Tibial nerve (tissue), 4 donors: ENCODE measurements at regions not wholly inside any gene's neighbourhood (a gene's known extent, or its start where the extent isn't known, plus 50 kb on each side); places are given as distances from the start of the nearest gene placed in this dataset.

Experiments
- DNase-seq, 2 donors: peaks; one replicate each; pipeline ENCODE4 v3.0.0-alpha.2; 2019; ENCODE audit warnings: low spot score in 2 of 2
- H3K27ac ChIP-seq, 4 donors: fragments of 200-600 bp; sonication (generic) in 3 of 4; one replicate each; pipeline ENCODE4 v1.5.1; 2017 to 2019; ENCODE audit warnings: mild to moderate bottlenecking in 1 of 4
- H3K27me3 ChIP-seq, 2 donors: fragments of 200-600 bp; sonication (generic) in 1 of 2; one replicate each; pipeline versions ENCODE4 v1.5.1 to v1.6.0; 2017 to 2019
- H3K36me3 ChIP-seq, 3 donors: fragments of 200-600 bp; sonication (generic); one replicate each; pipeline ENCODE4 v1.5.1; 2018 to 2019
- H3K4me1 ChIP-seq, 4 donors: fragments of 200-600 bp; sonication (generic) in 3 of 4; one replicate each; pipeline ENCODE4 v1.5.1; 2017 to 2019
- H3K4me3 ChIP-seq, 4 donors: fragments of 200-600 bp; sonication (generic) in 3 of 4; one replicate each; pipeline ENCODE4 v1.5.1; 2017 to 2019; ENCODE audit warnings: mild to moderate bottlenecking in 1 of 4, moderate library complexity in 1 of 4
- H3K9me3 ChIP-seq, 4 donors: fragments of 200-600 bp; sonication (generic) in 3 of 4; one replicate each; pipeline ENCODE4 v1.5.1; 2017 to 2019
- EP300 ChIP-seq, 2 donors: sonication (generic); formaldehyde crosslinking; IDR thresholded peaks; one replicate each; pipeline ENCODE4 v1.6.1; 2017; ENCODE audit warnings: antibody characterized with exemption in 2 of 2, mild to moderate bottlenecking in 1 of 2
- POLR2A ChIP-seq, 2 donors: fragments of 450-650 bp; IDR thresholded peaks; one replicate each; pipeline ENCODE4 v1.6.1; 2017; ENCODE audit warnings: antibody characterized with exemption in 2 of 2, mild to moderate bottlenecking in 2 of 2, moderate library complexity in 2 of 2
- WGBS, 2 donors: methylation state at CpG; one replicate each; pipeline ENCODE4 v1.1.5; 2018; 5-methylcytosine and 5-hydroxymethylcytosine counted together
- TF ChIP-seq, protein P1 (sequence below), 5 experiments: fragments of 200-600 bp in 3 of 5; fragments of 450-650 bp in 2 of 5; sonication (generic) in 3 of 5; IDR thresholded peaks; one replicate each; pipeline ENCODE4 v1.5.1; 2016 to 2019; ENCODE audit warnings: antibody characterized with exemption in 5 of 5, mild to moderate bottlenecking in 3 of 5, moderate library complexity in 2 of 5

DNA sequence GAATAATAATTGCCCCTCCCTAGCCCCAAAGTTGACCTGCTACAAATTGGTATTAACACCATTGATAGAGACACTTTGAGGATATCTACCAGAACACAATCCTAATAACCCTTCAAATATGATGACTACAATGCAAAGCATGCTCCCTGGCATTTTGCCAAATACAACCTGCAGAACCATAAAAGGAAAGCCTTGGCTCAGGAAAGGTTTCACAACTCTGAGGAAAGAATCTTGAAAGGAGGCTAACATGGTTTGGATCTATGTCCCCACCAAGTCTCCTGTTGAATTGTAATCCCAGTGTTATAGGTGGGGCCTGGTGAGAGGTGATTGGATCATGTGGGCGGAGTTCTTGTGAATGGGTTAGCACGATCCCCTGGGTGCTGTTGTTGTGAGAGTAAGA is 140.4 kb upstream of the ARHGAP42 start:
- no peaks in the 10 kb centered on the region for H3K4me1 ChIP-seq
- TF ChIP-seq EP300 (IDR thresholded peaks at IDR 0.05) (no peak), POLR2A (IDR thresholded peaks at IDR 0.05) (no peak)
- TF ChIP-seq, protein P1, sequence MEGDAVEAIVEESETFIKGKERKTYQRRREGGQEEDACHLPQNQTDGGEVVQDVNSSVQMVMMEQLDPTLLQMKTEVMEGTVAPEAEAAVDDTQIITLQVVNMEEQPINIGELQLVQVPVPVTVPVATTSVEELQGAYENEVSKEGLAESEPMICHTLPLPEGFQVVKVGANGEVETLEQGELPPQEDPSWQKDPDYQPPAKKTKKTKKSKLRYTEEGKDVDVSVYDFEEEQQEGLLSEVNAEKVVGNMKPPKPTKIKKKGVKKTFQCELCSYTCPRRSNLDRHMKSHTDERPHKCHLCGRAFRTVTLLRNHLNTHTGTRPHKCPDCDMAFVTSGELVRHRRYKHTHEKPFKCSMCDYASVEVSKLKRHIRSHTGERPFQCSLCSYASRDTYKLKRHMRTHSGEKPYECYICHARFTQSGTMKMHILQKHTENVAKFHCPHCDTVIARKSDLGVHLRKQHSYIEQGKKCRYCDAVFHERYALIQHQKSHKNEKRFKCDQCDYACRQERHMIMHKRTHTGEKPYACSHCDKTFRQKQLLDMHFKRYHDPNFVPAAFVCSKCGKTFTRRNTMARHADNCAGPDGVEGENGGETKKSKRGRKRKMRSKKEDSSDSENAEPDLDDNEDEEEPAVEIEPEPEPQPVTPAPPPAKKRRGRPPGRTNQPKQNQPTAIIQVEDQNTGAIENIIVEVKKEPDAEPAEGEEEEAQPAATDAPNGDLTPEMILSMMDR (IDR thresholded peaks at IDR 0.05), result no peak
- H3K27ac ChIP-seq, result no peak overlapping the region
- 83 to 98% methylated on average over 2 of the region's 2 CpGs for WGBS, 2 donors
- no peaks in the 10 kb centered on the region for H3K27me3 ChIP-seq
- no peaks in the 10 kb centered on the region for H3K36me3 ChIP-seq
- DNase-seq, result no peak
- no peaks in the 10 kb centered on the region for H3K9me3 ChIP-seq
- no peak overlapping the region for H3K4me3 ChIP-seq

DNA sequence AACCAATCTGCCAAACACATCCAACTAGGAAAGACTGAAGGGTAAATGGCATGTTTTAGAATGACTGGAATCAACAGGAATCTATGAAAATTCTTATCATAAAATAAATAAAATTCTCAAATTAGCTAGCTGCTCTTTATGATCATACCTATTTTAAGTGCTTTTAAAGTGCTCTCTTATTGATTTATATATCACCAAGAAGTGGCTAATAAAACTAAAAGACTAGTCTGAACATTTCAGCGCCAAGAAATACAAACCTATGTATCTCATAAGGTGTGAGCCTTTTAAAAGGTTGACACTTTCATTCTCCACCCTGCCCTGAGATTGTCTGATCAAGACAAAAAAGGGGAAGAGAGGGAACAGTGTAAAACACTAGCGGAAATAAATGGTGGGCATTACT is 136.8 kb upstream of the ARHGAP42 start:
- Histone ChIP-seq H3K27ac (no peak overlapping the region), H3K27me3 (no peaks in the 10 kb centered on the region), H3K4me3 (no peak overlapping the region), H3K36me3 (no peaks in the 10 kb centered on the region), H3K9me3 (no peaks in the 10 kb centered on the region), H3K4me1 (no peaks in the 10 kb centered on the region)
- WGBS, 2 donors, result 94 to 98% methylated on average over 2 of the region's 2 CpGs
- DNase-seq, result no peak
- TF ChIP-seq EP300 (IDR thresholded peaks at IDR 0.05) (no peak), POLR2A (IDR thresholded peaks at IDR 0.05) (no peak)
- TF ChIP-seq, protein P1 (IDR thresholded peaks at IDR 0.05), result no peak

DNA sequence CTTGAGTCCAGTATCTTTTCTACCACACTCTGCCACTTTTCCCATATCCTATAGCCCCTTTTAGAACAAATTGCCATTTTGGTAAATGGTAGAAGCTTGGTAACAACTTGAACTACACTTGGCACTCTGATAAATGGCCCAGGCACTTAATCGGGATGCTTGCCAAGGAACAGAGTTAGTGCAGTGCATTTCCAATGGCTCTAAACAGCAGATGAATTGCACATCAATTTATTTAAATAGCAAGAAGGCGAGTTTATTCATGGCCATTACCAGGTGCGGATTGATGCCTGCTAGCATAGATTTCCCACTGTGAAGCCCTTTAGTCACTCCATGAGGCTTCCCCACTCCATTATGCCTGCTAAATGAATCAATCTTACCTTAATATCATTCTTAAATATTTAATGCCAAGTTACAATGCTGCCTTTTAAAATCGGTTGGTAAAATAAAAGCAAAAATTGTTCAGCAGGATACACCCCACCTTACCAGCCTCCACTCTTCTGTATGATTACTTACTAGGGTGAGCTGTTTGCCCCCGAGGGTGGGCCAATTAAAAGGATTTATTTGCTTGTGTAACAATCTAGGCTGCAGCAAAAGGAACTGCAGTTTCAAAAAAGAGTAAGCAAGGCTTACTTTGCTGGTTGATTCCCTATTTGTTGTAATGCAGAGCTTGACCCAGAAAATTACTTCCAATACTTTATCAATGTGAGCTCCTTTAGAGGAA is 136.0 kb upstream of the ARHGAP42 start:
- Histone ChIP-seq H3K9me3 (no peaks in the 10 kb centered on the region), H3K4me3 (no peak overlapping the region), H3K27ac (no peak overlapping the region), H3K27me3 (no peaks in the 10 kb centered on the region), H3K36me3 (no peaks in the 10 kb centered on the region), H3K4me1 (peaks cover 0 to 6% (median 0%) of the 10 kb centered on the region in 4 donors)
- no peak for DNase-seq
- 59 to 65% methylated on average over 5 of the region's 5 CpGs for WGBS, 2 donors
- TF ChIP-seq, protein P1 (IDR thresholded peaks at IDR 0.05), result no peak
- TF ChIP-seq POLR2A (IDR thresholded peaks at IDR 0.05) (no peak), EP300 (IDR thresholded peaks at IDR 0.05) (no peak)

DNA sequence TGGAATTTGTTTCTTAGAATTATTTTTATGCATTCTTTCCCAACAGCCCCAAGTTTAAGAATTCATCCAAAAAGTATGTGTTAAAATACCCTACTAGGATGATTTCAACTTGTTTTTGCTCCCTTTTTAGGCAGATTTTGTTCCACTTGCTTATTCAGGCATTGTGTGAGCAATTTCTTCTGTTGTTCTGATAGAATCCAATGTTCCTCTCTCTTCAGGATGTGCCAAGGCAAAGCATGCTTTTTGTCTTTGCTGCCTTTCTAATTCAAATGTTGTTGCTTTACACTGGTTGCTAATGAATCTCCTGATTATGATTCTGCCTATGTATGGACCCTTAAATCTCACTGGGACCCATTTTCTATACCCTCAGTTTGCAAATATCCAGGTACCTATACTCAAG is 131.2 kb upstream of the ARHGAP42 start:
- Histone ChIP-seq H3K27me3 (no peaks in the 10 kb centered on the region), H3K4me3 (no peak overlapping the region), H3K27ac (no peak overlapping the region), H3K4me1 (peaks cover 0 to 17% (median 0%) of the 10 kb centered on the region in 4 donors), H3K9me3 (no peaks in the 10 kb centered on the region), H3K36me3 (no peaks in the 10 kb centered on the region)
- no peak for TF ChIP-seq POLR2A (IDR thresholded peaks at IDR 0.05)
- no peak for DNase-seq

DNA sequence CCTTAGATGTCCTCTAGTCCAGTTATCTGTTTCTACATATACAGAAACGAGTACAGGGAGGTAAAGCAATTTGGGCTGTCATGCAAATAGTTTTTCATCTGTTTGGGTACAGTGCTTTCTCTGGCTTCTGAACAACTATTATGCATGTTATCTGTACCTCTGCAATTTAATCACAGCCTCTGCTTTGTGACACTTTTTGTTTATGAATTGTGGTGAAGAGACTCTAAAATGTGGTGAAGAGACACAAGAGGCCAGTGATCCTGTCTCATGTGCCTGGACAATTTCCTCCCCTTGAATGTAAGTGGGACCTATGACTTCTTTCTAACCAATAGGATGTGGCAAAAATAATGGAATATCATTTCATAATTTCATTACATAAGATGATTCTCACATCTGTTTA is 130.3 kb upstream of the ARHGAP42 start:
- H3K4me3 ChIP-seq, result no peak overlapping the region
- 73 to 84% methylated on average over 1 of the region's 1 CpG for WGBS, 2 donors
- no peak for DNase-seq
- no peak overlapping the region for H3K27ac ChIP-seq
- H3K27me3 ChIP-seq, result no peaks in the 10 kb centered on the region
- H3K9me3 ChIP-seq, result no peaks in the 10 kb centered on the region
- no peaks in the 10 kb centered on the region for H3K36me3 ChIP-seq
- peaks cover 0 to 25% (median 2%) of the 10 kb centered on the region in 4 donors for H3K4me1 ChIP-seq
- TF ChIP-seq POLR2A (IDR thresholded peaks at IDR 0.05) (no peak), EP300 (IDR thresholded peaks at IDR 0.05) (no peak)
- TF ChIP-seq, protein P1 (IDR thresholded peaks at IDR 0.05), result no peak
